ENCODE measurements at regions not wholly inside any gene's neighbourhood (a gene's known extent, or its start where the extent isn't known, plus 50 kb on each side); places are given as distances from the start of the nearest gene placed in this dataset.

- DNase-seq (ENCODE audit: low read depth), result no peak
Observed at GRCh38 chr6:87995461-87995860, 52.2 kb upstream of the SPACA1 start.

DNA sequence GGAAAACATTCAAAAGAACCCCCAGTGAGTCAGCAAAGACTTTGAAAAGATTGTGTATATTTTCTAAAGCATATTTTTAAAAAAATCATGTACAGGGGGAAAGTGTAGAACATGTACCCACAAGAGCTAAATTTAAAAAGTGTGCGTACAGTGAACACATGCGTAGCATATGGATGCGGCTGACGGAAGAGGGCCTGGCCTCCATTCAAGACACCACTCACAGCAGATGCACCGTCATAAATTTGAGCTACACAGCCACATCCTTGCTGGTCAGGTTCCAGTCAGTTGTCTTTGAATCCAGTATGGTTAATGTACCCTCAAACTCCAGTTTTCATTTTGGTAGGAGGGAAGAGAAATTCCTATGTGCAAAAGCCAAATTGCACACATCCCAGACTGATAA is 54.3 kb upstream of the SPACA1 start:
- no peak for DNase-seq (ENCODE audit: low read depth)

- no peak for DNase-seq (ENCODE audit: low read depth)
Observed at GRCh38 chr6:87990871-87991270, 56.8 kb upstream of the SPACA1 start.

DNA sequence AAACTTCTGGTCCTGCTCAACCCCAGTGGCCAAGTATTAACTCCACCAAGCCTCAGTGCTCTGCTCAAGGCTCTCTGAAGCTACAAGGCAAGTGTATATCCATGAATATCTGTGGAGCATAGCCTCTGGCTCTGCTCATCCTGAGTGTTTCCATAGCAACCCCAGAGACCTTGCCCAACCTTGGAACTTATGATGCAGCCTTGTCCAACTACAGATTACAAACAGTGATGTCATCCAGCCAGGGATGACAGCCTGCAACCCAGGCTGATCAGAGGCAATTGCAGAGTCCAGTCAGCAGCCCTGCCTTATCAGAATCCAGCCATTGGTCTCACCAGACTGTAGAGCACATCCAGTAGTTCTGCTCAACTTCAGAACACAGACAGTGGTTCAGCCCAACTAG is 65.5 kb upstream of the SPACA1 start:
- DNase-seq (ENCODE audit: low read depth), result no peak

DNA sequence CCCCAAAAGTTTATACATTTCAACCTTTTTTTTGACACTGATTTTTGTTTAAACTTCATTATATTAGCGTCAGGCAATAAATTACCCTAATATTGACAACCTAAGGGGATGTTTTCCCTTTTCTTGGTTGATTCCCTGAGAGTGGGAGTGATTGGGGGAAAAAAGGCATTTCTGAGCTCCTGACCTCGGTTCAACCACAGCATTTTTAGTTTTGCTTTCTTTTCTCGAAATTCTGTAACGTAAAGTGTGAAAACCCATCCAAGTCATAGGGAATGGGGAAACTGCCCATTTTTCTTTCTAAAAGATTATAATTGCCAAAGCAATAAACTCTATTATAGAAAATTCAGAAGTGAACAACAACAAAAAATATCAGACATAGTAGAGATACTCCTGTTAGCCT is 67.9 kb upstream of the SPACA1 start:
- no peak for DNase-seq (ENCODE audit: low read depth)

GRCh38 chr6:87976616-87977015 is 71.0 kb upstream of the SPACA1 start:
- no peak for DNase-seq (ENCODE audit: low read depth)

GRCh38 chr6:87975561-87975960 is 72.1 kb upstream of the SPACA1 start:
- DNase-seq (ENCODE audit: low read depth), result no peak

DNA sequence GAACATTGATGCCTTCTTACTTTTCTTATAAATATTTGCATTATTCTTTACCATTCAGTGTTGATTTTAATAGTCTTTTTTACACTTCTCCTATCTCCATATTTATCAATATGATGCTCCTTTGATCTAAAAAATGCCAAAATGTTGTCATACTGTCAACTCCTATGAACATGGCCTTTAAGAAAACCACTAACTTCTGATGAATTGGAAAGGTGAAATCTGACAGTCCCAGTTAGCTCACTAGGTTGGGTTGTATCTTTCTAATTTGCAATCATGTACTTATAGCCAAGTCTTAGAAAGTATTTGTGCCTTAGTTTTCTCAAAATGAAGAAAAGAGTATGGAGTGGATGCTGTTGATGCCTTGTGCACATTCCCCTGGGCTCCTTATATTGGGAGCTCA is 75.4 kb upstream of the SPACA1 start:
- no peak for DNase-seq (ENCODE audit: low read depth)

DNA sequence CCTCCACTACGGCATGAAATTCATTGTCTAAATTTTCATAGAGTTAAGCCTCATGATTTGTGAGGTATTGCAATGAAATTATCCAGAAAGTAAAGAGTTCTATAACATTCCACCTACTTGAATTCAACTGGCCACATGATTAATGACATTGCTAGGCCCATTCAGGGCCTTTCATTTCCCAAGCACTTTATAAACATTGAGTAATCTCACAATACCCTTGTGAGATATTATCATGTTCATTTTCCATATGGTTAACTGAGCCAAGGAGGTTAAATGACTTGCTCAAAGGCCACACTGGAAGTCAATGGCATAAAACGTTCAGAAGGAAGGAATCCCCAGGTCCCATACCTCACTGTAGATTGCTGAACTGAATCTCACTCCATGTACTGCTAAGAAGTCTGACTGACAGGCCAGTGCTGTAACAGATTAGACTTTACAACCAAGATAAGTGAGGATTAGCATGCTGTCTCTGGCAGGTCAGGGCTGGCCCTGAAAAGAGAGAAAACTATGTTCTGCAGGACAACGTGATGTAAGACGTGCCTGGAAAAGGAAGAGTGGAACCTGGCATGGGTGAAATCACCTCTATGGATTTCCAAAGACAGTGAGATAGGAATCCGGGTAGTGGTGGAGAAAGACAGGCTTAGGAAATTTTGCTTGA is 75.9 kb upstream of the SPACA1 start:
- no peak for DNase-seq (ENCODE audit: low read depth)

DNA sequence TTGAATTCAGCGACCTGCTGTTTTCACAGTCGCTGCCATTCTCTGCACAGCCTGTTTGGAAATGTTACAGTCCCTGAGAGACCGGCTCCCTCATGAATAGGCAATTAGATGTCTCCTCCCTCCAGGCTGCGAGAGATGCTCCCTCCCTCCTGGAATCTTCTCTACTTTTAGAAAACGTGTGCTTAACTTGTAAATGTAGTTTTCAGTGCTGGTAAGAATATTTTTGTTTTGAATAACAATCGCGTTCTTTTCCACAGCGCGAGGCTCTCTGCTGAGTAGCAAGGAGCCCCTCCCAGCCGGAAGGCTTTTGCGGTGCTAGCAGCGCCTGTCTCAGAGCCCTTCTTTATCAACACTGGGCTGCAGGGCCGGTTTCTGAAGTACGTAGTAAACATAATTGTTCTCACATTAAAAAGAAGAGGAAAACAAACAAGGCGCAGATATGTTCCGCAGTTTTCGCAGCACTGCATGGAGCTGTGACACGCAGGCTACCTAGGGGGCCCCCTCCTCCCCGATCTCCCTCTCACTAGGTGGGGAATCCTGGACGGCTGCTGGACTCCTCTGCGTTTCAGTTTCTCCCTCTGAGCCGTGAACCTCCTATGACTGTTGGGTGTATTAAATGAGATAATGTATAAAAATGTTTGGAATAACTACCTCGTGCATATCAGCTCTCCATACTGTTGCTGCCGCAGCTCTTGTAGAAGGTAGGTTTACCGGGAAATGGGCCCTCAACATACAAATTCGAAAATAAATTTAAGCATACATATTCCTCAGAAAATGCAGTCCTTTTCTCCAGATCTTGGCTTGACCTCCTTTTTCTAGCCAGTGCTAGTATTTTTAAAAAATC is 79.0 kb upstream of the SPACA1 start:
- DNase-seq (ENCODE audit: low read depth), result no peak

DNA sequence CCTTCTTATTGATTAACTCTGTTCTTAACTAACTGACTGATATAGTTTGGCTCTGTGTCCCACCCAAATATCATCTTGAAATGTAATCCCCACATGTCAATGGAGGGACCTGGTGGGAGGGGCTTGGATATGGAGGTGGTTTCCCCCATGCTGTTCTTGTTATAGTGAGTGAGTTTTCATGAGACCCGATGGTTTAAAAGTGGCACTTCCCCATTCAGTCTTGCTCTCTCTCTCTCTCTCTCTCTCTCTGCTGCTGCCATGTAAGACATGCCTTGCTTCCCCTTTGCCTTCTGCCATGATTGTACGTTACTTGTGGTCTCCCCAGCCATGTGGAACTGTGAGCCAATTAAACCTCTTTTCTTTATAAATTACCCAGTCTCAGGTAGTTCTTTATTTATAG is 81.8 kb upstream of the SPACA1 start:
- no peak for DNase-seq (ENCODE audit: low read depth)

DNA sequence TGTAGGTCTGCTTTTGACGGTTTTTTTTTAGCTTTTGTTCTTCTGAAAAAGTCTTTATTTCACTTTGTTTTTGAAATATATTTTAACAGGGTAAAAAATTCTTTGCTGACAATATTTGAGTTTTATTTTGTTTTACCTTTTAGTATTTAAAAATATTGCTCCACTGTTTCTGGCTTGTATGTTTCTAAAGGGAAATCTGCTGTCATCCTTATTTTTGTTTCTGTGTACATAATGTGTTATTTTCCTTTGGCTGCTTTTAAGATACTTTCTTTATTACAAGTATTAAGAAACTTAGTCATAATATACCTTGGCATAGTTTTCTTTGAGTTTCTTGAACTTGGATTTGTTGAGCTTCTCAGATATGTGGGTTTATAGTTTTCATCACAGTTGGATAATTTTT is 88.6 kb upstream of the SPACA1 start:
- no peak for DNase-seq (ENCODE audit: low read depth)

- DNase-seq (ENCODE audit: low read depth), result no peak
Observed at GRCh38 chr6:87951751-87952150, 95.9 kb upstream of the SPACA1 start.

GRCh38 chr6:87950614-87951013 is 97.0 kb upstream of the SPACA1 start:
- no peak for DNase-seq (ENCODE audit: low read depth)

DNA sequence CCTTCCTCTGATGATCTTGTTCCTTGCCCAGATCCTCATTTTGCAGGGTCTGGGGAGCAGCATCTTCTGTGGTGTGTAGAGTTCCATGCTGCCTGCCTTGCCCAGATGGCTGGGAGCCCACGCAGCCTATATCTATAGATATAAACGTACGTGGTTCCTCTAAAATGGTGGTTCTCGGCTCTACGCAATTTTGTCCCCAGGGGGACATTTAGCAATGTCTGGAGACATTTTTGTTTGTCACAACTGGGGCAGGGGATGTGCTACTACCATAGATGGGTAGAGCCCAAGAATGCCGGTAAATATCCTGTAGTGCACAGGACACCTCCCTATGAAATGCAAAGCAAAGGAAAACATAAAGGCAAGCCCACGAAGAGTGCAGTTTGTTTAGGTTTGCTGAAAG is 98.4 kb upstream of the SPACA1 start:
- no peak for DNase-seq (ENCODE audit: low read depth)

DNA sequence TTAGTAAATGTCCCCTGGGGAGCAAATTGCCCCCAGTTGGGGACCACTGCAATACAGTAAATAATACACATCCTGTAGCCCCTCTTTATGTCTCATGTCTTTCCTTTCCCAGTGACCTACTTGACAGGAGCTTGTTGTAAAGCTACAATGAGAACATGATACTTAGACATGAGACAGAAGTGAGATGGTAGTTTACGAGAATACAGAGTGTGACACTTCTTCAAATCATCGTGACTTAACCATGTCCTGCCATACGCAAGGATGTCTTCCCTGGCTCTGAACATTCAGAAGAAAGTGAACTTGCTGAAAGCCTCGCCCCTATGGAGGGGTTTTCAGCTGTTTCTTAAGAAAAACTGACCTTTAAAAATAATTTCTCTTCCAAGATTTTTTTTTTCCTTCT is 101.0 kb upstream of the SPACA1 start:
- DNase-seq (ENCODE audit: low read depth), result no peak

DNA sequence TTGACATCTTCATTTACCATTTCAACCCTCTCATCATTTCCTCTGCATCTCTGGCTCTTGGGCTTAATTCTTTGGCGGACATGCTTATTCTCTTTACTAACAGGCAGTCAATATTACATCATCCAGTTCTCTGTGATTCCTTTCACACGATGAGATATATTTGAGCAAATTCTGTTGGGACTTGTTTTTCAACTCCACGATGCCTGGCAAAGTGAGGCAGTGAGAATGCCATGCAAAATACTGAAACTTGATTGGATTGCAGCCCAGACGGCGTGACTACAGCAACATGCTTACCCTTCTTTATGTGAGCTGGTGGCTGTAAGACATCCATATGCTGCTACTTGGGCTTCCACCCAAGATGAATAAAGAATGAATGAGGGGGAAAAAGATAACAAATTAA is 101.7 kb upstream of the SPACA1 start:
- no peak for DNase-seq (ENCODE audit: low read depth)

DNA sequence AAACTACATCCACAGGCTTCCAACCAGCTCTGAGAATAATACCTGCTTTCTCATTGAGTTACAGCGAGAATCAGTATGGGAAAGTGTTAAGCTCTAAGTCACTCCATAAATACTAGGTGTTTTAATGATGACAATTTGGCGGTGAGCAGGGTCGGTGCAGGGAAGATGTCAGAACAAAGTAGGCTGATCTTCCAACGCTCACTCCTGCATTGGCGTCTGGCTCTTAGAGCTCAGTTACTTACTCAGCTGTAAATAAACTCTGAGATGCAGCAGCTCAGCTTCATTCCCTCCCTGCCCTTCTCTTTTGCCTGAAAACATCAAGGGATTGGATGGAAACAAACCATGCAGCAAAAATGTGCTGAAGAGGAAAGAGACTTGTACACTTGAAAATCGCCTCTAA is 102.5 kb upstream of the SPACA1 start:
- no peak for DNase-seq (ENCODE audit: low read depth)

DNA sequence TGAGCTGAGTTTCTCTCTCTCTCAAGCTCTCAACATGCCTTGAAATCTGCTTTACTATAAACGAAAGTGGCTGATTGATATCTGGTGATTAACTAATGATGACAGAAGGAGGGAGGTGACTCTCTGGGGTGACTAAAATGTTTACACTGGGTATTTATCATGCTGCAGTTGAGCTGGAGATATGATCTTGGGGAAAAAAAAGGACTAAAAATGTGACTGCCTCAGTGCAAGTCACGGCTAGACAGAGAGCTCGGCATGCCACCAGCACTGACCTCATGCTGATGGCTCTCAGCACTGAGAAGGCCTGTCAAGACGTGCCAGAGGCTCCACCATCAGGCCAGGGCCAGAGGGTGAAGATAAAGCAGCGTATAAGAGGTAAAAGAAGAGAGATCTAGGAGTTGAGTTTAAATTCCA is 103.1 kb upstream of the SPACA1 start:
- DNase-seq (ENCODE audit: low read depth), result peak; percentile 34

GRCh38 chr6:87943191-87943590 is 104.5 kb upstream of the SPACA1 start:
- DNase-seq (ENCODE audit: low read depth), result no peak

- no peak for DNase-seq (ENCODE audit: low read depth)
Observed at GRCh38 chr6:87941556-87942358, 105.9 kb upstream of the SPACA1 start.

GRCh38 chr6:87939776-87940175 is 107.9 kb upstream of the SPACA1 start:
- no peak for DNase-seq (ENCODE audit: low read depth)

- no peak for DNase-seq (ENCODE audit: low read depth)
Observed at GRCh38 chr6:87938287-87938686, 109.4 kb upstream of the SPACA1 start.

Measured in HS-5 (cell line).